ENCODE measurements at regions not wholly inside any gene's neighbourhood (a gene's known extent, or its start where the extent isn't known, plus 50 kb on each side); places are given as distances from the start of the nearest gene placed in this dataset.

GRCh38 chr5:20469792-20470191 is 481.8 kb upstream of the CDH18 start:
- no peak overlapping the region for H3K27ac Mint-ChIP-seq
- DNase-seq: no peak
- H3K27me3 Mint-ChIP-seq: no peaks in the 10 kb centered on the region
- no peak overlapping the region for H3K4me3 Mint-ChIP-seq
- peaks cover 0 to 20% (median 2%) of the 10 kb centered on the region in 9 donors for H3K9me3 Mint-ChIP-seq
- H3K36me3 Mint-ChIP-seq: no peaks in the 10 kb centered on the region
- POLR2A ChIA-PET: no interaction called here
- H3K4me1 Mint-ChIP-seq: no peaks in the 10 kb centered on the region
- no peak for ATAC-seq

DNA sequence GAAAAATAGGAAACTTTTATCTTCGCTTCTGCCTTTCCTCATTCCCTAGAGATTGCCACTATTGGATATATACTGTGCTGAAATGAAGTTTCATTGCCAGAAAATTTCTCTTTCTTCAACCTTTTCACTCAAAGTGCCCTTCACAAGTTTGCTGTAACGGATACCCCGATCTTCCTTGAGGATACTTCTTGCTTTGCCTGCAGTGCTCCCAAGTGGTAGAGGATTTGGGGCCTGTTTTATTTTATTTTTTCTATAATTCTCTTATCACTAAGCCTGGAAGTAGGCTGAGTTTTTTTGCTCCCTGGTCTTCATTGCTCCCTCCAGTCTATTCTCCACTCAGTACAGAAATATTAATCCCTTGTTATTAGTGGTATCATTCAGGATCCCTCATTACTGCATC is 481.4 kb upstream of the CDH18 start:
- H3K4me1 Mint-ChIP-seq: no peaks in the 10 kb centered on the region
- H3K36me3 Mint-ChIP-seq: no peaks in the 10 kb centered on the region
- ATAC-seq (no peak), DNase-seq (no peak)
- no peaks in the 10 kb centered on the region for H3K27me3 Mint-ChIP-seq
- POLR2A ChIA-PET: no interaction called here
- H3K9me3 Mint-ChIP-seq: peaks cover 0 to 24% (median 4%) of the 10 kb centered on the region in 9 donors
- no peak overlapping the region for H3K27ac Mint-ChIP-seq
- H3K4me3 Mint-ChIP-seq: no peak overlapping the region

DNA sequence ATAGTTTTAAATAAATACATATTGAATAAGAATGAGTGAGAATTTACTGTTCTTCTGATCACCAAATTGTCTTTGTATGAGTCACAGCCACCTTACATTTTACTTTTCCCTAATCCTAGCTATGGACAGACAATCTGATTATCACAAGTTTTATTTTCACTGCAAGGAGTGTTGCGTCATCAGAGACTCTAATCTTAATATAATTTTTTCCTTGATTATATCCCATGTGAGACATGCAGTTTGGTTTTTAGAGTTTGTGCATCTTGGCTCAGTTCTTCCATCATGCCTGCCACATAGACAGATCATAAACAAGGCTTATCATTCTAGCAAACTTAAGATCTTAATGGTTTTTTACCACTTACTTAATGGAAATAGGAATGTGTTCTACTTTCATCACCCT is 478.5 kb upstream of the CDH18 start:
- Mint-ChIP-seq H3K4me1 (no peaks in the 10 kb centered on the region), H3K9me3 (peaks cover 0 to 37% (median 7%) of the 10 kb centered on the region in 9 donors), H3K4me3 (no peak overlapping the region), H3K27me3 (no peaks in the 10 kb centered on the region), H3K36me3 (no peaks in the 10 kb centered on the region), H3K27ac (no peak overlapping the region)
- POLR2A ChIA-PET: no interaction called here
- no peak for DNase-seq
- ATAC-seq: no peak

DNA sequence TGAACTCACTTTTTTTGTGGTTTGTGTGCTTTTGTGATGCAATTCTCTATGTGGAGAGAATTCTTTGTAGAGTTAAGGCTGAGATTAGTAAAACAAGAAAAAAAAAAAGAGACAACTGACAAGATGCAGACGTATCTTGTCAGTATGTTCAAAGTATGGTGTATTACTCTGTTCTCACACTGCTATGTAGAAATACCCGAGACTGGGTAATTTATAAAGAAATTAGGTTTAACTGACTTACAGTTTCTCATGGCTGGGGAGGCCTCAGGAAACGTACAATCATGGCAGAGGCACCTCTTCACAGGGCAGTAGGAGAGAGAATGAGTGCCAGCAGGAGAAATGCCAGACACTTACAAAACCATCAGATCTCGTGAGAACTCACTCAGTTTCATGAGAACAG is 475.2 kb upstream of the CDH18 start:
- POLR2A ChIA-PET: no interaction called here
- no peak for DNase-seq
- H3K36me3 Mint-ChIP-seq: no peaks in the 10 kb centered on the region

GRCh38 chr5:20446121-20446520 is 458.1 kb upstream of the CDH18 start:
- Mint-ChIP-seq H3K27me3 (no peaks in the 10 kb centered on the region), H3K27ac (no peak overlapping the region), H3K36me3 (no peaks in the 10 kb centered on the region), H3K4me1 (no peaks in the 10 kb centered on the region), H3K4me3 (no peak overlapping the region), H3K9me3 (peaks cover 0 to 15% (median 6%) of the 10 kb centered on the region in 9 donors)
- POLR2A ChIA-PET: no interaction called here
- no peak for ATAC-seq
- DNase-seq: no peak

More for the DNA sequence above, 475.2 kb upstream of the CDH18 start:
- no peak overlapping the region for H3K27ac Mint-ChIP-seq
- ATAC-seq: no peak
- H3K4me3 Mint-ChIP-seq: no peak overlapping the region
- no peaks in the 10 kb centered on the region for H3K4me1 Mint-ChIP-seq
- H3K9me3 Mint-ChIP-seq: peaks cover 0 to 39% (median 10%) of the 10 kb centered on the region in 9 donors
- H3K27me3 Mint-ChIP-seq: no peaks in the 10 kb centered on the region

DNA sequence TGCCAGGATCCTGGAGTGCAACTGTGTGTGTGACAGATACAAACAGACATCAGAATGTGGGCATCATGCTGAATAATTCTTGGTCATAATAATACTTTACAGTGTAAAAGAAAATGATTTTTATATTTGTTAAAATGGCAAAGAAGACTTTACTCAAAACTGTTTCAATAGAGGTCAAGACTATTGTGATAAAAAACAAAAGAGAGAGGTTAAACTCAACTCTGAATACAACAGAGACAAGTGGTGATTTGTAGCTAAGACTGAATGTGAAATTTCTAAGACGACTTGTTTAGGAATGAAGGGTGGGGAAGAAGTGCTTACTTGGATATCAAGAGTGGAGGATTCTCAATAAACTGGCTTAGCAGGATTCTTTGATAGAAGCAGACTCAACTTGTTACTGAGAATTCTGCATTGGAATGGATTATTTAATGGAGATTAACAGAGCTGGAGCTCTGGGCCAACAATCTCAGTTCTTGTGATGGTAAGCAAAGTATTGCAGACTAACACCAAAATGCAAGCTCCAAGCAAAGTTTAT is 457.4 kb upstream of the CDH18 start:
- H3K36me3 Mint-ChIP-seq: no peaks in the 10 kb centered on the region
- POLR2A ChIA-PET: no interaction called here
- H3K4me1 Mint-ChIP-seq: no peaks in the 10 kb centered on the region
- H3K4me3 Mint-ChIP-seq: no peak overlapping the region
- no peak for ATAC-seq
- H3K27ac Mint-ChIP-seq: no peak overlapping the region
- H3K27me3 Mint-ChIP-seq: no peaks in the 10 kb centered on the region
- H3K9me3 Mint-ChIP-seq: peaks cover 0 to 12% (median 6%) of the 10 kb centered on the region in 9 donors
- no peak for DNase-seq

GRCh38 chr5:20434786-20435185 is 446.8 kb upstream of the CDH18 start:
- Mint-ChIP-seq H3K36me3 (no peaks in the 10 kb centered on the region), H3K9me3 (peaks cover 0 to 7% (median 0%) of the 10 kb centered on the region in 9 donors), H3K27ac (no peak overlapping the region), H3K27me3 (no peaks in the 10 kb centered on the region), H3K4me3 (no peak overlapping the region), H3K4me1 (no peaks in the 10 kb centered on the region)
- no peak for DNase-seq
- no peak for ATAC-seq
- POLR2A ChIA-PET: no interaction called here

- no peaks in the 10 kb centered on the region for H3K36me3 Mint-ChIP-seq
- ATAC-seq (no peak), DNase-seq (no peak)
- H3K9me3 Mint-ChIP-seq: peaks cover 0 to 21% (median 9%) of the 10 kb centered on the region in 9 donors
- H3K27ac Mint-ChIP-seq: no peak overlapping the region
- POLR2A ChIA-PET: no interaction called here
- no peaks in the 10 kb centered on the region for H3K4me1 Mint-ChIP-seq
- H3K4me3 Mint-ChIP-seq: no peak overlapping the region
- H3K27me3 Mint-ChIP-seq: no peaks in the 10 kb centered on the region
These were observed 433.1 kb upstream of the CDH18 start for GRCh38 chr5:20420991-20421595.

Data from naive thymus-derived CD8-positive, alpha-beta T cell (primary cell).